ENCODE measurements at regions not wholly inside any gene's neighbourhood (a gene's known extent, or its start where the extent isn't known, plus 50 kb on each side); places are given as distances from the start of the nearest gene placed in this dataset.

- no peak for TF ChIP-seq POLR2AphosphoS5 (IDR thresholded peaks at IDR 0.05; ENCODE audit: low read depth, low read length)
- TF ChIP-seq TAF1 (IDR thresholded peaks at IDR 0.05; ENCODE audit: low read depth, low read length) = no peak
- TF ChIP-seq POLR2A (IDR thresholded peaks at IDR 0.05; ENCODE audit: low read depth, low read length) = no peak
- TF ChIP-seq PAX5 (IDR thresholded peaks at IDR 0.05; ENCODE audit: insufficient read depth, low read length, severe bottlenecking) = no peak
Measured at GRCh38 chr11:95647871-95648270, 141.7 kb downstream of the FAM76B start.

Measured in GM12891 (cell line).